Activated T-helper 2 cell treated with anti-CD3 and anti-CD28 coated beads, Interferon-gamma antibody, Interleukin-2, Interleukin-4, amounts not matched to agents 10 μg/mL and 5 μg/mL and 100 μg/mL, durations not matched to agents 14 hours and 24 hours and 36 hours (primary cell): ENCODE measurements at regions not wholly inside any gene's neighbourhood (a gene's known extent, or its start where the extent isn't known, plus 50 kb on each side); places are given as distances from the start of the nearest gene placed in this dataset.

Experiments
- DNase-seq: peaks from one replicate; pipeline ENCODE4 v3.0.0; 2021; ENCODE audit warnings: low spot score
- H3K27ac Mint-ChIP-seq: one replicate; pipeline ENCODE4 v1.8.0; 2021; ENCODE audit warnings: mixed read lengths
- H3K27me3 Mint-ChIP-seq: one replicate; pipeline ENCODE4 v1.8.0; 2021; ENCODE audit warnings: low read depth, mixed read lengths
- H3K36me3 Mint-ChIP-seq: one replicate; pipeline ENCODE4 v1.8.0; 2021; ENCODE audit warnings: low read depth, mixed read lengths
- H3K4me1 Mint-ChIP-seq: one replicate; pipeline ENCODE4 v1.8.0; 2021; ENCODE audit warnings: low read depth, mixed read lengths
- H3K4me3 Mint-ChIP-seq: one replicate; pipeline ENCODE4 v1.8.0; 2021; ENCODE audit warnings: low read depth, mild to moderate bottlenecking, moderate library complexity, mixed read lengths
- H3K9me3 Mint-ChIP-seq: one replicate; pipeline ENCODE4 v1.8.0; 2021; ENCODE audit warnings: mixed read lengths
- intact Hi-C: fragments of 100-400 bp; cut with micrococcal nuclease; formaldehyde crosslinking; loops from one replicate; pipeline ENCODE4 v1.15.1; 2023

GRCh38 chr2:122145856-122146255 lies 390.4 kb downstream of the TSN start:
- no peaks in the 10 kb centered on the region for H3K4me1 Mint-ChIP-seq
- H3K4me3 Mint-ChIP-seq: no peak overlapping the region
- DNase-seq: no peak
- intact Hi-C loops: loop anchor here (10.0 kb wide), 1 partner anchor 171 kb away; no protein-coding TSS in a partner anchor
- no peak overlapping the region for H3K27ac Mint-ChIP-seq
- no peaks in the 10 kb centered on the region for H3K9me3 Mint-ChIP-seq
- no peaks in the 10 kb centered on the region for H3K36me3 Mint-ChIP-seq
- H3K27me3 Mint-ChIP-seq: no peaks in the 10 kb centered on the region

GRCh38 chr2:122148128-122148767 lies 392.8 kb downstream of the TSN start:
- no peak for DNase-seq
- no peak overlapping the region for H3K27ac Mint-ChIP-seq
- no peaks in the 10 kb centered on the region for H3K9me3 Mint-ChIP-seq
- H3K27me3 Mint-ChIP-seq: no peaks in the 10 kb centered on the region
- no peak overlapping the region for H3K4me3 Mint-ChIP-seq
- intact Hi-C loops: loop anchor here (10.0 kb wide), 1 partner anchor 173 kb away; no protein-coding TSS in a partner anchor
- no peaks in the 10 kb centered on the region for H3K36me3 Mint-ChIP-seq
- no peaks in the 10 kb centered on the region for H3K4me1 Mint-ChIP-seq

- no peaks in the 10 kb centered on the region for H3K4me1 Mint-ChIP-seq
- H3K36me3 Mint-ChIP-seq: no peaks in the 10 kb centered on the region
- no peak for DNase-seq
- intact Hi-C loops: no loop called here
- no peak overlapping the region for H3K4me3 Mint-ChIP-seq
- H3K9me3 Mint-ChIP-seq: no peaks in the 10 kb centered on the region
- no peak overlapping the region for H3K27ac Mint-ChIP-seq
- H3K27me3 Mint-ChIP-seq: no peaks in the 10 kb centered on the region
Measured at GRCh38 chr2:122150524-122151280, 395.3 kb downstream of the TSN start.

- DNase-seq: no peak
- H3K4me3 Mint-ChIP-seq: no peak overlapping the region
- H3K4me1 Mint-ChIP-seq: no peaks in the 10 kb centered on the region
- H3K9me3 Mint-ChIP-seq: no peaks in the 10 kb centered on the region
- no peaks in the 10 kb centered on the region for H3K36me3 Mint-ChIP-seq
- H3K27ac Mint-ChIP-seq: no peak overlapping the region
- no peaks in the 10 kb centered on the region for H3K27me3 Mint-ChIP-seq
- intact Hi-C loops: no loop called here
Measured at GRCh38 chr2:122152571-122152970, 397.1 kb downstream of the TSN start.

- Mint-ChIP-seq H3K27me3 (no peaks in the 10 kb centered on the region), H3K4me3 (no peak overlapping the region), H3K27ac (no peak overlapping the region), H3K36me3 (no peaks in the 10 kb centered on the region), H3K4me1 (no peaks in the 10 kb centered on the region), H3K9me3 (no peaks in the 10 kb centered on the region)
- intact Hi-C loops: no loop called here
- no peak for DNase-seq
Measured at GRCh38 chr2:122156176-122156890, 400.9 kb downstream of the TSN start.

- H3K27me3 Mint-ChIP-seq: no peaks in the 10 kb centered on the region
- no peak overlapping the region for H3K27ac Mint-ChIP-seq
- H3K9me3 Mint-ChIP-seq: no peaks in the 10 kb centered on the region
- H3K36me3 Mint-ChIP-seq: no peaks in the 10 kb centered on the region
- H3K4me3 Mint-ChIP-seq: no peak overlapping the region
- no peak for DNase-seq
- no peaks in the 10 kb centered on the region for H3K4me1 Mint-ChIP-seq
- intact Hi-C loops: no loop called here
Measured at GRCh38 chr2:122157158-122157557, 401.7 kb downstream of the TSN start.

- intact Hi-C loops: no loop called here
- Mint-ChIP-seq H3K9me3 (no peaks in the 10 kb centered on the region), H3K4me3 (no peak overlapping the region), H3K27me3 (no peaks in the 10 kb centered on the region), H3K4me1 (no peaks in the 10 kb centered on the region), H3K27ac (no peak overlapping the region), H3K36me3 (no peaks in the 10 kb centered on the region)
- no peak for DNase-seq
Measured at GRCh38 chr2:122163617-122164016, 408.2 kb downstream of the TSN start.

GRCh38 chr2:122164964-122165363 lies 409.5 kb downstream of the TSN start:
- H3K36me3 Mint-ChIP-seq: no peaks in the 10 kb centered on the region
- no peak overlapping the region for H3K4me3 Mint-ChIP-seq
- no peaks in the 10 kb centered on the region for H3K4me1 Mint-ChIP-seq
- intact Hi-C loops: no loop called here
- no peak overlapping the region for H3K27ac Mint-ChIP-seq
- no peaks in the 10 kb centered on the region for H3K27me3 Mint-ChIP-seq
- no peak for DNase-seq
- H3K9me3 Mint-ChIP-seq: no peaks in the 10 kb centered on the region

- DNase-seq: no peak
- Mint-ChIP-seq H3K4me3 (no peak overlapping the region), H3K9me3 (no peaks in the 10 kb centered on the region), H3K27me3 (no peaks in the 10 kb centered on the region), H3K27ac (no peak overlapping the region), H3K4me1 (no peaks in the 10 kb centered on the region), H3K36me3 (no peaks in the 10 kb centered on the region)
- intact Hi-C loops: no loop called here
Measured at GRCh38 chr2:122166820-122167219, 411.4 kb downstream of the TSN start.

GRCh38 chr2:122167515-122167914 lies 412.1 kb downstream of the TSN start:
- Mint-ChIP-seq H3K4me3 (no peak overlapping the region), H3K9me3 (no peaks in the 10 kb centered on the region), H3K4me1 (no peaks in the 10 kb centered on the region), H3K27ac (no peak overlapping the region), H3K27me3 (no peaks in the 10 kb centered on the region), H3K36me3 (no peaks in the 10 kb centered on the region)
- DNase-seq: no peak
- intact Hi-C loops: no loop called here

GRCh38 chr2:122168799-122169198 lies 413.3 kb downstream of the TSN start:
- Mint-ChIP-seq H3K4me3 (no peak overlapping the region), H3K9me3 (no peaks in the 10 kb centered on the region), H3K36me3 (no peaks in the 10 kb centered on the region), H3K27me3 (no peaks in the 10 kb centered on the region), H3K4me1 (no peaks in the 10 kb centered on the region), H3K27ac (no peak overlapping the region)
- intact Hi-C loops: no loop called here
- no peak for DNase-seq

- Mint-ChIP-seq H3K4me1 (no peaks in the 10 kb centered on the region), H3K27me3 (no peaks in the 10 kb centered on the region), H3K36me3 (no peaks in the 10 kb centered on the region), H3K27ac (no peak overlapping the region), H3K9me3 (no peaks in the 10 kb centered on the region), H3K4me3 (no peak overlapping the region)
- intact Hi-C loops: no loop called here
- DNase-seq: no peak
Measured at GRCh38 chr2:122172812-122173211, 417.4 kb downstream of the TSN start.

GRCh38 chr2:122174061-122174460 lies 418.6 kb downstream of the TSN start:
- peaks cover 2% of the 10 kb centered on the region for H3K4me1 Mint-ChIP-seq
- intact Hi-C loops: no loop called here
- no peak overlapping the region for H3K27ac Mint-ChIP-seq
- no peaks in the 10 kb centered on the region for H3K36me3 Mint-ChIP-seq
- H3K9me3 Mint-ChIP-seq: no peaks in the 10 kb centered on the region
- H3K4me3 Mint-ChIP-seq: no peak overlapping the region
- no peaks in the 10 kb centered on the region for H3K27me3 Mint-ChIP-seq
- no peak for DNase-seq
